Frontal cortex (tissue), 3 donors: ENCODE measurements at regions not wholly inside any gene's neighbourhood (a gene's known extent, or its start where the extent isn't known, plus 50 kb on each side); places are given as distances from the start of the nearest gene placed in this dataset.

Source experiments
- DNase-seq, 2 donors: peaks; one replicate each; pipeline ENCODE4 v3.0.0; 2012; ENCODE audit warnings: low spot score in 2 of 2
- FAIRE-seq: peaks from 2 replicates; lab custom pipeline; 2012; peaks lifted over from hg19 to GRCh38; lab: Jason Lieb, UNC
- donor health status: control.
- donor health status: control.
- donor health status: control.

DNA sequence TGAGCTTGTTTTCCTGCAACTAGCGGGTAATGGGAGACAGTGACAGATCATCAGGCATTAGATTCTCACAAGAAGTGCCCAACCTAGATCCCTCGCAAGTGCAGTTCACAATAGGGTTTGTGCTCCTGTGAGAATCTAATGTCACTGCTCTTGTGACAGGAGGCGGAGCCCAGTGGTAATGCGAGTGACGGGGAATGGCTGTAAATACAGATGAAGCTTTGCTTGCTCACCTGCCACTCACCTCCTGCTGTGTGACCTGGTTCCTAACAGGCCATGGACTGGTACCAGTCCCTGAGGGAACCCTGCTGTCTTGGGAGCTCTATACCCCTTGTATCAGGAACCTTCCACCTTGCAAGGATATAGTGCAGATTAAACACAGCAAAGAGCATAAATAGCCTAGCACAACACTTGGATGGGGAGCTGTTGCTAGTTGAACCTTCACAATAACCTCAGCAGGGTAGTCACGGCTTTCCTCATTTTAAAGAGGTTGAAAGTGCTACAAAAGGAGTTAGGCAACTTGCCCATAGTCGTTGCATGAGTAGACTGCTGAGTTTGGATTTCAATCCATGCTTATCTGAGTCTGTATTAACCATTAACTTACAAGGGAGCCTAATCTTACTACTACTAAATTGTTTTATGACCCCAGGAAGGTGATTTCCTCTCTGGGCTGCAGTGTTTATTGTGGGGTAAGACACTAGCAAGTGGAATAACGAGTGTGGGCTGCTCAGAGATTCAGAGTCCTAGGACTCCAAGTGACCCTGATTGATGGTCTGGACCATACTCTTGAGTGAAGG, 156.6 kb upstream of the ZFHX3 start:
- DNase-seq (no peak), FAIRE-seq (no peak)

DNA sequence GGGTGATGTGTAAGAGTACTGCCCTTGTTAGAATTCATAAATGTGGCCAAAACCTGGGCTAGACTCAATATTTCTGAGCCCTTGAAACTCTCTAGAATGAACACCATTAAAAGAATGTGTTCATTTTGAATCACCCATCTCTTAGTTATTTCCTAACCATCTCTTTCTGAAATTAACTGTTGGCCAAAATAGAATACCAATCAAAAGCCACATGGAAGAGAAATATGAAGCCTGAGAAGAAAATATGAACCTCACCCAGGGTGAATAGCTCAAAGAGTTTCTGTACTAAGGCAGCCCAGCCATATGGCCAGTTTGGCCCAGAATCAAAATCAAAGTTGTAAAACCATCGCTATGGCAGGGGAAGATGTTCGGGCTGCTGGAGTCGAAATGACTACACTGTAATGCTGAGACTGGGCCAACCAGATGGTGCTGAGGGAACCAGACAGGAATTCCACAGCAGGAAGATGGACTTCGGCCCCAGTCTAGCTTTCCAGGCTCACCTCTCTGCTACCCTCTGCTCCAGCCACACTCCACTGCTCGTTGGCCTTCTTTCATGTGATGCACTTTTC, 154.3 kb upstream of the ZFHX3 start:
- FAIRE-seq (no peak), DNase-seq (no peak)

DNA sequence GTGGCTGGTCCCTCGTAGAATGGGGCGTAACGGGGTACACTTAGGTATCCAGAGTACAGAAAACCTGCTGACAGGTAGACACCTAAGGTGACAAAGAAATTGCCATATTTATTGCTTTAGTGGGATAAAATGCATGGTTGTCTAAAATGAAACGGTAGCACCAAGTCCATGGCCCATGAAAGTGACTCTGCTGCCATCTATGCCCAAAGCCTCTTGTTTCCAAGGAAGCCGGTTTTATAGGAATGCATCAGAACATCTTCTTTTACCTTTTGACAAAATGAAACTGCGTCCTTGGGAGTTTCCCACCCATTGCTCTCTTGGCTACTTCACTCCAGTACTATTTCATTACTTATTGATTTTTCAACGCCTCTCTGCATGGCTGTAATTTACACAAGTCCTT, 151.3 kb upstream of the ZFHX3 start:
- DNase-seq (no peak), FAIRE-seq (no peak)

DNA sequence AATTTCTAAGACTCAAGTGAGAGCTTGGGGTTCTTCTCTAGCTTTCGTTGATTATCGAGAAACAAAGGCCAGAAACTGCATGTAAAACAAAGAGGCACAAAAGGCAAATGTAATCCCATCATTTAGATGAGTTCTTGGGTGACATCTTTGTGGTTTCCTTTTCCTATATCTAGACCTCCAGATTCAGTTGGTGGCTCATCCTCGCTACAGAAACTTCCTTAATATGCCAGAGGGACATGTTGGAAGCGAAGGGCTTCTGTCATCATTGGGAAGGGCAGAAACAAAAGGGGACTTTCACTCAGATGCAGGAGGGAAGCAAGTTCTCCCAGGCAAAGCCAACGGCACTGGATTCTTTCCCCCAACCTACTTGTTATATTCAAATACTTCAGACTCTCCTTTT, 150.6 kb upstream of the ZFHX3 start:
- FAIRE-seq, result no peak

DNA sequence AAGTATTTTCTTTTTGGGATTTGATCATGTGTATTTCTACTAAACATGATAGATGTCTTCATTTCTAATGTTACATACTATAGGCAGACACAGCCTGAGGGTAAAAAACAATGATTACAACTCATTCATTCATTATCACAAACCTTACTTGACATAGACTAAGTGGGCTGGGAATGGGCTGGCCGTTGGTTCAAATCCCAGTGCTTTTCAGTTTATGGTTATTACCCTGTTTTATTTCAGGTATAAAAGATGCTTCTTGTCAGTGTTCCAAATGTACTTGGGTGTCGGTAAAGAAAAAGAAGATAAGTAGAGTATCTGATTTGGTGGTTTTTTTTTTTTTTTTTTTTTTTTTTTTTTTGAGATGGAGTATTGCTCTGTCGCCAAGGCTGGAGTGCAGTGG, 149.7 kb upstream of the ZFHX3 start:
- FAIRE-seq (no peak), DNase-seq (no peak)

More for the DNA sequence above, 150.6 kb upstream of the ZFHX3 start:
- DNase-seq, result no peak

DNA sequence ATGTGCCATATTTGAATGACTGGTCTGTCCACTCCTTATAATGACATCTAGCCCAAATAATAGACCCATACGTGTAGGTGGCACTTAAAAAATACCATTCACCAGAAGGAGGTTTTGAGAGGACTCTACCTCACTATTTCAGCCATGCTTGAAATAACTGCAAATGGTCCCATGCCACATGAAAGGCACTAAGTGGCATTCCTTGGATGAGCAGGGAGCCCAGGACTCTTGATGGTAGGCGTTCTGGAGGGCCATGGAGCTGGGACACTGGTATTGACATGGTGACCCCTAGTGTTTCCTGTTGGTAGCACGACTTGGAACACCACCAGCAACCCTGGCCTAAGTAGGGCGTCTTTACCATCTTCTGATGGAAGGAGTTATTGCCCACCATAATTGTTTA, 148.7 kb upstream of the ZFHX3 start:
- peak; percentile 27 to 52 for DNase-seq

DNA sequence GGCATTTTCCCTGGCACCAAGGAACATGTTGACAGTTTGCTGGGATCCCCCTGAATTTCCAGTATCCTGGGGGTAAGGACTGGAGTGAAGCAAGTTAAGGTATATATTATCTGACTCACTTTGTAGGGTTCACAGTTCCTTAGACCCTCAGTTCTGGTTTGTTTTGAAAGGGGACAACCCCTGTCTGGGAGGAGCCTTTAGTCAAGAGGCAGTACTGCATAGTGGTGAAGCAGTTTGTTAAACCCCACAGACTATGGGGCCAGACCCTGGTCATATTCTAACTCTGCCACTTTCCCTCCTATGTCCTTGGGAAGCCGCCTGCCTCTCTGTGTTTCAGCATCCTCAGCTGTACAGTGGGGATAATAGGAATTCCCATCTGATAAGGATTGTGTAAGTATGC, 145.5 kb upstream of the ZFHX3 start:
- DNase-seq (no peak), FAIRE-seq (no peak)

More for the DNA sequence above, 148.7 kb upstream of the ZFHX3 start:
- no peak for FAIRE-seq

DNA sequence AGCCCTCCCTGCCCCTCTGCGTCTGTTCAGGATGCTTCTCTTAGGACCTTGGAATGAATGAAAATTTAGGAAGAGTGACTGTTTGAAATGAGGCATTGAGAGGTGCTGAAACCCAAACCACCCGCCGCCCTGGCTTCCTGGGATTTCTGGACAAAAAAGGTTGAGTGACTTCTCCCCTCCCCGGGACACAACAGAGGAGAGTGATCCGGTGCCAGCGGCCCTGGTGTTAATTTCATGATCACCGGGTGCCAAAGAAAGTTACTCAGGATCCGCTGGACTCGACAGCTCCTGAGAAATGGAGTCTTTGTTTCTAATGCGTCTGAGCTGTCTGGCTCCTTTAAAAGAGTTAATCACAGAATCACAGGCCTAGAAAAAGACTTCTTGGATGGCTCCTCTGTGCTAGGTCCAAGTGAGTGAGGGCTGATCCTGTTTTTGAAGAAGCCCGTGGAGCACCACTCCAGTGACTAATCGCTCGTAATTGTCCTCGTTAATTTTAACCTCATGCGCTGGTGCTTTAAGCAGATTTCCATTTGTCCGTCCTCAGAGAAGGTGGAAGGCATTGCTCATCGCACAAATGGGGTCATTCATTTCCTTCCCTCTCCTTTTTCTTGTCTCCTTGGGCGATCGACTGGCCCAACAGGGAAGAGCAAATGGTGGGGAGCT, 144.4 kb upstream of the ZFHX3 start:
- FAIRE-seq, result no peak
- no peak for DNase-seq

DNA sequence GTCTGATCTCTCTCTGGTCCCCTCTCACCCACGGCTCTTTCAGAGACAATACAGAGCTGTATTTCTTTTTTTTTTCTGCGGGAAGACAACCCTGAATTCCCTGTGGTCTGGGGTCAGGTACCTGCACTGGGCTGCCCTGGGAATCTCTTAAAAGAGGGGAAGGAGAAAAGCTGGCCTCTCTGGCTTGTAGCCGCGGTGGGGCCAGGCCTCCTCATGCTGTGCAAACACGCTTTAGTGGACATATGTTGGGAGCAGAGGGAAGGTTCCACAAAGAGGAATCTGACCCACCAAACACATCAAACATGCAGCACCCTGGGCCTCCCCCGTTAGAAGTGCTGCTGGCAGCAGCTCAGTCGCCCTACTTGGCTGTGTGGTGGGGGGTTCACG, 143.7 kb upstream of the ZFHX3 start:
- DNase-seq (no peak), FAIRE-seq (no peak)

DNA sequence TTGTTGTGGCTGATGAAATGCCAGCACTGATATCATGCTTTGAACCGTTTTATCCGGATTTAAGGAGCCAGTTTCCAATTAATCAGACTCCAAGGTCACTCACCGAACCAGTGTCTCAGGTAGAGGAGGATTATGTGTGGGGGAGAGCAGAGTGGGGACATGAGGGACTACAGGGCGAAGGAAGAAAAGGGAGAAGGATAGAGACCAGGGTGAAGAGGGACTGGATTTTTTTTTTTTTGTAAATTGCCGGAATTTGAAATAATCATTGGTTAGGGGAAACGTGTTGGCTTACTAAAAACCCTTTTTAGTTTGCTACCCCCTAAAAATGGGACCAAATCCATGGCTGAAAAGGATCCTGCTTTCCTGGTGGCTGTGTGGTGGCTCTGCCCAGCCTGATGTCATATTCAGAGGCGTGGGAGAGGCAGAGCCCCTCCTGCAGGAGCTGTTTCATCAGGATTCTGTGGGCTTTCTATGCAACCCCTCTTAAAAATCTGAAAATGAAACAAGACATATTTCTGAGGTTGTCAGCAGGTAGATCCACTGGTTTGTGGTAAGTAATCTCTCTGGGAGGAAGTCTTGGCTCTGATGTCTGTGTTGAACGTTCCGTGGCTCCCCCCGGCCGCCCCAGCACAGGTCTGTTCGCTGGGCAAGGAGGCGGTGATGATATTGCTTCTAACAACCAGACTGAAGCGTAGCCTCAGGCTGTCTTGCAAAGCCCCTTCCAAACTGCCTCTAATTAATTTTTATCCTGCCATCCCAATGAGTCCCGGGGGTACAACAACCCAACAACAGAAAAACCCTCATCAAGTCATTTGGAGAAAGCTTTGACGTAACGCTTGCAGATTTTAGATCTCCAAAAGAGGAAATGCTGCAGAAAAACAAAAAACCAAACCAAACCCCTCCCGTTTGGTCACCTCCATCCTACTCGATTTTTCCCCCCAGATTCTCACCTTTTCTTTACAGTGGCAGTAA, 143.0 kb upstream of the ZFHX3 start:
- FAIRE-seq, result no peak
- no peak for DNase-seq

DNA sequence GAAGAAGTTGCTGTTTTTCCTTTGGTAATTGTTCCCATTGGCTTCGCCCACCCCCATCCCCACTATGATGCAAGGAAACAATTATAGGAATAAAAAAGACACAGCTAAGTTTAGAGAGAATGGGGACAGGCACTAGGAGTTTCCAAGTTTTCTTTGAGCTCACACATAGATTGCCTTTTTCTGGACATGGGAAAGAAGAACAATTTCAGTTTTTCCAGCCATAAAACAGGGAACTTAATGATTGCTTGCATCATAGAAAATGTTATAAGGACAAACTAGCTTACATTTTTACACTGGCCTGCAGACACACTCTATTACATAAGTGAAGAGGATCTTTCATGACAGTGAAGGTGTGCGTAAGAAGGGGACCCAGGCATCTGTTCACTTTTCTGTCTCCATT, 142.3 kb upstream of the ZFHX3 start:
- no peak for FAIRE-seq

DNA sequence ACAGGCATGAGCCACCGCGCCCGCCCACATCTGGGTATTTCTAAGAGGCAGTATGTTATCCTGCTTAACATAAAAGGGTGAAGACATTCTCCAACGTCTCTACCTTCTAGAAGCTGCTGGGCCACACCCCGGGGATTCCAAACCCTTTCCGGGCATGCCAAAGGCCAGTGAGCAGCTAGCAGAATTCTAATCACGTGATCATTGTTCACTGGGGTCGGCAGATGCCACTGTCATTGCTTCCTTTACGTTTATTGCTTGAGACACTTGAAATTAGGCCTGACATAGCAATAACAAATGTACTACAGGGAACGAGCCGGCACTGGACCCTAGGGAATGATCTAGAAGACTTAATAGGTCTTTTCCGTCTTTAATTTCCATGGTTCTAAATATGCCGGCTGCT, 141.2 kb upstream of the ZFHX3 start:
- DNase-seq (no peak), FAIRE-seq (no peak)

More for the DNA sequence above, 142.3 kb upstream of the ZFHX3 start:
- no peak for DNase-seq

DNA sequence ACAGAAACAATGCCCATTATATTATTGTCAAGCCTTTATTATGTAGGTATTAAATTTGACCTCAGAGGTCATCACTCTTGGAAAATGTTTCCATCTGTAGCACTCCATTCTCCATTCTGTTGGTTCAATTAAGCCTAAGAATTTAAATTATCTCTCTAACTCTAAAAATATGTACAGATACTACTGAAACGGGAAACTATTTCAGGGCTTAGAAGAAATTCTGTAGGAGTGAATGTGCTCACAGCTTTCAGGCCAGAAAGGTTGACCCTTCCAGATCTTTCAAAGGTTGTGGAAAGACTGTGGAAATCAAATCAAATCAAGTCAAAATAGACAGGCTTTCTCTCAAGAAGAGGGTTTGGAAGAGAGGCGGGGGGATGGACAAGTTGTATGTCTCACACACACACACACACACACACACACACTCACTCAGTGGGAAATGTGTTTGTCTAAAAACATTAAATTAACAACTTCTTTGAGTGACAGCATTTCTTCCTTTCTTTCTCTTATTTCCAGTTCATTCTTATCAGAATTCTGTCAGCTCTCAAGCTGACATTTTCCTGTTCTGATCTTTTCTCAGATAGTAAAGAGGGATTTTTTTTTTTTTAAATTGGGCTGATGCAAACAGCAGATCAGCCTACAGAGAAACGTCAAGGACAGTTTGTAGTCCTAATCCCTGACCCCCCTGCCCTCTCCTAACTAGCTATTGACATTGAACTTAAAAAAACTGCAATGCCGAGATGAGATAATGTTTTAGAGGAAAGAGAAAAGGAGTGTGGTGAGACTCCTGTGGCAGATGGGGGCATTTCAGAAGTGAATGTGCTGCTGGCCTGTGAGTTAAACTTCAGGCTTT, 139.0 kb upstream of the ZFHX3 start:
- FAIRE-seq (no peak), DNase-seq (no peak)

DNA sequence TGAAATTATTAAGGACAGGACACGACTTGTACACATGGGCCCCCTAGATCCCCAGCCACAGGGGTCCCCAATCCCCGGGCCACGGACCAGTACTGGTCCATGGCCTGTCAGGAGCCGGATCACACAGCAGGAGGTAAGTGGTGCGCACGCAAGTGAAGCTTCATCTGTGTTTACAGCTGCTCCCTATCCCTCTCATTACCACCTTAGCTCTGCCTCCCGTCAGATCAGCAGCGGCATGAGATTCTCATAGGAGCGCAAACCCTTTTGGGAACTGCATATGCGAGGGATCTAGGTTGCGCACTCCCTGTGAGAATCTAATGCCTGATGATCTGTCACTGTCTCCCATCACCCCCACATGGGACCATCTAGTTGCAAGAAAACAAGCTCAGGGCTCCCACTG, 137.8 kb upstream of the ZFHX3 start:
- FAIRE-seq (no peak), DNase-seq (no peak)

DNA sequence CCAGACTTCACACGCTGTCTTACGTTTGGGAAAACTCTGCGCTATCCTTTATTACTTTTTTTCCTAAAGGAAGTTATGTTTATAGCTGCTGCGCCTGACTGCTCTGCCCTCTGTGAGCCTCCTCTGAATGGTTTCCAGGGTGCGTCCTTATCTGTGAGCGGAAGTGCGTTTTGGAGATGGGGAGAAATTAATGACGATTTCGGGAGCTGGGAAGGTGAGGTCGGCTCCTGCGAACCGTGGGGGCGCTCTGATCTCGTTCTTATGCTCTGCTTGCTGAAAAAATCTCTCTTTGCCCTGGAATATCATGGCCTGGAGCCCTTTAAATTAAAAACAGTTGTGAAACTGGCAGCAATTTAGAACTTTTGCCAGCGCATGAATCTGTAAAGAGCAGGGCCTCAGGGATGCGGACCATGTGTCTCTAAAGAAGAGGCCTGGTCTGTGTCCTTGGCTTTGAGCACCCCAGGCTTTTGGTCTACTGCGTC, 135.7 kb upstream of the ZFHX3 start:
- FAIRE-seq (no peak), DNase-seq (no peak)

DNA sequence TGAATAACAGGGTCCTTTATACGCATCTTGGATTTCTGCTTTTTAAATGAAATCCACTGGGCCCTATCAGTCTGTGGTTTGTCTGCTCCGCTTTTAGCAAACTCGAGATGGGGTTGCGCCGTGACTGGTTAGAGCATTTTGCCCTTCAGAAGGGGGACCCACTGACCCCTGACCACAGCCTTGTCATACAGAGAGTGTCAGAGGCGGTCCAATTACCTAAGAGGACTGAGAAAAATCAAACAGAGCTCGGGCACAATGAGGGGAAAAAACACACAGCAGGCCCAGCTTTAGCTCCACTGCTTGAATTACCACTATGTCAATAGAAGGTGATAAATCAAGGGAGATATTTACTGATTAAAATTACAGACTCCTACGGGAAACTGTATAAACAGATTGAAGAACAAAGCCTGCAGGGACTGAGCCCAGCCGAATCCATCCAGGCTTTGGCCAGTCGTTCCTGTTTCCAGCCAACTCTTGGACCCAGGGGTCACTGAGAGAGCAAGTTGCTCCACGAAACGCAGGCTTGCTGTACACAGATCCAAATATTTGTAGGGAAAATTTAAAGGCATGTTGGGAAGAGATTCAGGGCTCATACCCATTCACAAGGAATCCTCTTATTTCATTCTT, 131.9 kb upstream of the ZFHX3 start:
- no peak for FAIRE-seq
- DNase-seq, result no peak

DNA sequence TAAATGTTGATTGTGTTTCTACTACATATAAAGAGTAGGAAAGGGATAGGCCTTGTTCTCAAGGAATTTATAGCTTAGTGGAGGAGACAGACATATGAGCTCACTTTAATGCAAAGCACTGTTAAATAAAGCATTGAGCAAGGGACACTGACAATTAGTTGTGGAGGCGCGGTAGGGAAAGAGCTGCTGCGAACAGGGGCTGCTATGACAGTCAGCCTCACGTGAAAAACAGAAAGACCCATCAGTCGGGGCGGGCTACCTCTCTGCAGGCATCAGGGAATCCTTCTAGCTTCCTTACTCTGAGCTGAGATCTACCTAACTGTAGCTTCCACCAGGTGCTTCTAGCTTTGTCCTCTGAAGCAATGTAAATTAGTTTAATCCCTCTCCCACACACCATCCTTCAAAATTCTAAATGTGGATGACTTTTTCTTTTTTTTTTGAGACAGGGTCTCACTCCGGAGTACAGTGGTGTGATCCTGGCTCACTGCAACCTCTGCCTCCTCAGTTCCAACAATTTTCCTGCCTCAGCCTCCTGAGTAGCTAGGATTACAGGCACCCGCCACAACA, 129.9 kb upstream of the ZFHX3 start:
- DNase-seq (no peak), FAIRE-seq (no peak)

DNA sequence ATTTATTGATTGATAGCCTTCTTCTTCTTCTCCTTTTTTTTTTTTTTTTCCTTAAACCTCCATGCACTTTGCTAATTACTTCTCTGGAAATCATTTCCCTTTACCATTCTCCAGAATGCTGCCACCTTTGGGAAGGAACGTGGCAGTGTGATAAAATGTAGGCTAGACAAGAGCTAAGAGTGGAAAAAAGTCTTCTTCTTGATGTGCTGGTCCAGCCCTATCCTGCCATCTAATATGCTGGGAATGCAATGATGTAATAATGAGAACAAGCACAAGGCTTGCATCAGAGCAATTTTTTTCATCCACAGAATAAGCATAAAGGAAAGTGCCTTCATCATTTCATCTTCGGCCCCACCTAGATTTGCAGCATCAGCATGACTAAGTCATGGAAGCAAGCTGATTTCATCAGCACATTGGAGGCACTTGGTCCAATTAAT, 128.7 kb upstream of the ZFHX3 start:
- no peak for FAIRE-seq

More for the DNA sequence above, 128.7 kb upstream of the ZFHX3 start:
- DNase-seq, result no peak
